NCI-H82 (cell line): ENCODE measurements at regions not wholly inside any gene's neighbourhood (a gene's known extent, or its start where the extent isn't known, plus 50 kb on each side); places are given as distances from the start of the nearest gene placed in this dataset.
"Not testable (repeated sequence)": the region's sequence is repeated elsewhere in the genome, so short reads cannot be mapped to it uniquely, and the experiment has no call there.

Experiments
- DNase-seq: peaks from one replicate; lab custom pipeline; 2025; lab: John Stamatoyannopoulos, UW

DNA sequence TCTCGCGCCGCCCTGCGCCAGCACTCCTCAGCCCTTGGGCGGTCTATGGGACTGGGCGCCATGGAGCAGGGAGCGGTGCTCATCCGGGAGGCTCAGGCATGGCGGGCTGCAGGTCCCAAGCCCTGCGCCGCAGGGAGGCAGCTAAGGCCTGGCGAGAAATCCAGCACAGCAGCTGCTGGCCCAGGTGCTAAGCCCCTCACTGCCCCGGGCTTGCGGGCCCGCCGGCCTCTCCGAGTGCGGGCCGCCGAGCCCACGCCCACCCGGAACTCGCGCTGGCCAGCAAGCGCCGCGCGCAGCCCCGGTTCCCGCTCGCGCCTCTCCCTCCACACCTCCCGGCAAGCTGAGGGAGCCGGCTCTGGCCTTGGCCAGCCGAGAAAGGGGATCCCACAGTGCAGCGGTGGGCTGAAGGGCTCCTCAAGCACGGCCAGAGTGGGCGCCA, 1517.2 kb downstream of the GRIK2 start:
- DNase-seq: not testable (repeated sequence)

DNA sequence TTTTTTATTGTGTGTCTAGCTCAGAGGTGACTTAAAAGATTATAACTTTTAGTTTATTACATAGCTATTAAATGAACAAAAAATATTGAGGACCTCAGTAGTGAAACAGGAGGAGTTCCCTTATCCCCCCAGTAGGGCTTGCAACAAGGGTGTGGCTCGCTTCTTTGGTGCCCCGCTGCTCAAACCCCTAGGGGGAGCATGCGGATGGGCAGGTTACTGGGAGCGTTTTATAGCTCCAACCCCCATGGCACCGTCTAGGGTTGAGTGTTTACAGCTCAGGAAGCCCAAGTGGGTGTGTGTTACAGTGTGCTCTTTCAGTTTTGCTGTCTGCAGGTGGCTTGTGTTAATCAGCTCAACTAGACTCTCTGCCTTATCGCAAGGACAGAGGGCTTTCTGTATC, 1513.7 kb downstream of the GRIK2 start:
- DNase-seq: peak; percentile 2

DNA sequence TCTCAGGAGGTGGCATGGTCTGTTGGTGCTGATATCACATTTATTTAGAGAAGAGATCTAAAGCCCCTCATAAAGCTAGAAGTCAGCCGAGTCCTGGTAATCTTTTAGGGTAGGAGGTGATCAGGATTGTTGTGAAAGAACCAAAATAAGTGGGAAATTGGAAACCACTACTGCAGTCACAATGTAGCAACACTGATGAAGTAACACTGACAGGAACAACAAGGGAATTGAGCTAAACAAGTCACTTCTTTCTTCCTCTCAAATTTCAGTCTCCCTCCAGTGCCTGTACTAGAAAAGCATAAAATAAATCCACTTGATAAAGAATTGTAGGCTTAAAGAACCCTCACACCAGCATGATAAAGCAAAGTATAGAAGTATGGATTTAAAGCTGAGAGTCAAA, 1509.0 kb downstream of the GRIK2 start:
- no peak for DNase-seq

DNA sequence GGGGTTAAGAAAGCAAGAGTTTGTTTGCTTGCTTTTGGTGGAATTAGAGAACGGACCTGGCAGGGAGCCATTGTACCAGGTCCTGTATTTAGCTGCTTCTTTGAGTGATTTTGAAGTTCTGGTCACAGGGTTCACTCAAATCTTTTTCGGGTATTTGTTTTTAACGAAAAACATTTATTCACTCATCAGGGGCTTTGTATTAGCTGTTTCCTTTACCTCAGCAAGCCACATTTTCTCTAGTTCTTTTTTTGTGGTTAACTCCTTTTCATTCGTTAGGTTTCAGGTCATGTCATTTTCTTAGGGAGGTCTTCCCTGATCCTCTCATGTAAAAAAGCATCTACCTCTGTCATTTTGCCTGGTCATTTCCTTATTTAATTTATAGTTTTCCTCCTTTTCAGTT, 1502.2 kb downstream of the GRIK2 start:
- no peak for DNase-seq

DNA sequence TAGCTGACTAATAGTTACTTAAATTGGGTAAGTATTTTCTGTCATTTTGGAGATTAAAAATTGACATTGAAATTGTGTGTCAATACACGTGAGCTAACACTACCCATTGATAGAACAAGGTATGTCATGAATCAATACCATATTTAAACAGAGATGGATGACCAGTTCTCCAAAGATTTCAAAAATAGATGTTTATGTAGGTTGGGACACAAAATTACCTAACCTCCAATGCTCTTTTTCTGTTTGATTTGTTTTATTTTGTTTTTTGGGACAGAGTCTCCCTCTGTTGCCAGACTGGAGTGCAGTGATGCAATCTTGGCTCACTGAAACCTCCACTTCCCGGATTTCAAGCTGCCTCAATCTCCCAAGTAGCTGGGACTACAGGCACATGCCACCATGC, 1491.7 kb downstream of the GRIK2 start:
- DNase-seq: no peak

DNA sequence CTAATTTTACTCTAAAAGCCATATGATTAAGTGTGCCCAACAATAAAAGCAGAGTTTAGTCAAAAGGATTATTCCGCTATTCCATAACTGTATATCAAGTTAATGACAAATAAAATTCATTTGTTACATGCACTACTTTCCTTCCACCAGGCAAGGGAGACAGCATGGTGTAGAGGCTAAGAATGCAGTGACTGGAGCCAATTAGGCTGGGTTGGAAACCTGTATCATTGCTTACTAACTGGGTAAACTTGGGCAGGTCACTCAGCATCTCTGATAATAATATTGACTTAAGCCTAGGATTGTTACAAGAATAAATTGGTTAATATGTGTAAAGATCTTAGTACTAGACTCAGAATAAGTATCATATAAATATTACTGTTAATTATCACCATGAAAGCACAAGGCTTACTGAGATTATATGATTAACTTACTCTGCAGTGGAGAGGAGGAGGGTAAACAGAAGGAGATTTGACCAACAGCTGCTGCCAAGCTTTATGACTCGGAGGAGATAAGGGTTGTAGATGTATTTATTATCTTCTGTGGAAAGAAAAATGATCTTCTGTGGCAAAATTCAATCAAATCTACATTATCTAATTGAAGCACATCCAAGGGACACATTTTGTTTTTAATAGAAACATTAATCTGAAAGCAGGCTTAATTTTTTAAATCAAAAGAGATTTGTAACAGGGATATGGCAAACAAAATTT, 1459.9 kb downstream of the GRIK2 start:
- DNase-seq: peak; percentile 95

DNA sequence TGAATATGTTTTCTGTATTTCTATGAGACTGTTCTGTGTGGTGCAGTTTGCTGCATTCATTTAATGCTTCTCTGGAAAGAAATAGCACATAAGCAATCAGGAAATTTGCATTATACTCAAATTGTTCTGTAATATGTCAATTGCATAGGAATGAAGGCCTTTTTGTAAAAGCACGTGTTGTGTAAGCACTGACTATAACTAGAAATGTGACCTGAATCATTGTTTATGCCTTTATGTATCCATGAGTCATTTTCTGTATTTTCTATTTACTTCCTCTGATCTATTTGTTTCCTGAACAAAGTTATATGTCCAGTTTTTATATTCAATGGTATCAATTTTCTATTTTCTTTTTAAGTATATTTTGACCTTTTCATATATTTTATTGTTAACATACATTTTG, 1455.3 kb downstream of the GRIK2 start:
- no peak for DNase-seq

DNA sequence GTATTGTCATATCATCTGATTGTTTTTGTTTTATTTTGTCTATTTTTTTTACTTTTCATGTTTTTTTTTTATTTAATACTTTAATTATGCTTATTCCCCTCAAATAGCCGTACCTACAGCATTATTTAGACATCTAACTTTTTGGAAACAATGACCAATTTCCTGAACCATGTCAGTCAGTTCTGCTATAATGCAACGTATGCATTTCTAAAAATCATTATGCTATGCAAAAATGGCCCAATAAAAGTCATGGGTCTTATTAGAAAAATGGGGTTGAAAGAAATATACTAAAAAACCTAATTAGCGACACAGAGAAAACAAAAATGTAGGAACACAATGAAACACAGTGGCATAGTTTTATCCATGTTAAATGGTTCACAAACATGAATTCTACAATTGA, 1454.7 kb downstream of the GRIK2 start:
- no peak for DNase-seq

DNA sequence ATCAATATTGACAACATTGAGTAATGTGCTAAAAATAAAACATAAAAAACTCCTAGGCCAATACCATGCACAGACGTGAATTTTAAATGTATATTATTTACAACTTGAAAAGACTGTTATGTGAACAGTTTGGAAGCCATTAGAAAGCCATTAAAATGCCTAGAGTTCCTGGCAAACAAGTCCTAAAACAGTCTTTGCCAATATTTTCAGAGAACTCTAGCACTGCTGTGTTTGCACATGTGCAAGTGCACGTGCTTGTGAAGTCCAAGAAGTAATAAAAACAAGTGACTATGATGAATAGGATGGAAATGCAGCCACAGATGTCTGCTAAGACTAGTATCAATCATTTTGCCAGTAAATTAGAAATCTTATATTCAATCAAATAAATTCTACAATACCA, 1447.6 kb downstream of the GRIK2 start:
- no peak for DNase-seq

DNA sequence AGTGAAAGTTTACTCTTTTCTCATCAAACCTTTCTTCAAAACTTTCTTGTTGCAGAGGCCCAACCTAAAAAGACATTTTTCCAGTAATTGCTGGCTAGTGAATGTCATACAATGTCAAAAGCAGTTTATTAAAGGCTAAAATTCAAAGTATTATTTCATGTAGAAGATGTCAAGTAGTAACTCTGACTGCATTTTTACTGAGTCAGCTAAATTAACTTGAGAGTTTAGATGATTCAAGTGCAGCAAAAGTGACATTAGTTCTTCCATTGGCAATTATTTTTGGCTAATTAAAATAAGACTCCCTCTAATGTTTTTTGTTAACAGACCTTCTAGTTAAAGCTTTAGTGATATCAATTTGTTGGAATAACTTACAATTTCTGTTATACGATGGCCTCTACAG, 1438.5 kb downstream of the GRIK2 start:
- DNase-seq: no peak

DNA sequence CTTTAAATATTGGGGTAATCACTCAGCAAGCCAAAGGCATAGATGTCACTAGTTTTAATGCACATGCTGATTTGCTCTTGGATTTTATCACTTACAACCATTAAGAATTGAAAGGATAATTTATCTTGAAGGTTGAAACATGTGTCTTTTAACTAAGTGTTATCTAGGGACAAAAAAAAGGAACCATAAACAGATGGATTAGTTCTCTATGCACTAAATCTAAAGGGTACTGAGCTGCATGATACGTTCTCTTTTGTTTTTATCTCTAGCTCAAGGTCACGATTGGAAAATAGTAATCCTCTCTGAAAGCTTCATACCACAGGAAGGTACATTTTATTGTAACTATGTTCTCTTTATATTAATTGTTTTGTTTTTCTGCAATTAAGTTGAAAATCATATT, 1426.6 kb downstream of the GRIK2 start:
- DNase-seq: no peak

DNA sequence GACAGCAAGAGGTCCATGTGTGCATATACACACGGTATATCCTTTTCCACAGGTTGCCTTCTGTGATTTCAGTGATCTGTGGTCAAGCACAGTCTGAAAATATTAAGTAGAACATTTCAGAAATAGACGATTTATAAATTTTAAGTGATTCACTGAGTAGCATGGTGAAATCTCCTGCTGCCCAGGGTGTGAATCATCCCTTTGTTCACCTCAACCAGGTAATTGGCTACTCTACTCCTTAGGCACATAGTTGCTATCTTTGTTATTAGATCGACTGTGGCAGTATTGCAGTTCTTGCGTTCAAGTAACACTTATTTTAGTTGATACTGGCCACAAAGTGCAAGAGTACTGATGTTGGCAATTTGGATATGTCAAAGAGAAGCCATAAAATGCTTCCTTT, 1421.7 kb downstream of the GRIK2 start:
- no peak for DNase-seq

DNA sequence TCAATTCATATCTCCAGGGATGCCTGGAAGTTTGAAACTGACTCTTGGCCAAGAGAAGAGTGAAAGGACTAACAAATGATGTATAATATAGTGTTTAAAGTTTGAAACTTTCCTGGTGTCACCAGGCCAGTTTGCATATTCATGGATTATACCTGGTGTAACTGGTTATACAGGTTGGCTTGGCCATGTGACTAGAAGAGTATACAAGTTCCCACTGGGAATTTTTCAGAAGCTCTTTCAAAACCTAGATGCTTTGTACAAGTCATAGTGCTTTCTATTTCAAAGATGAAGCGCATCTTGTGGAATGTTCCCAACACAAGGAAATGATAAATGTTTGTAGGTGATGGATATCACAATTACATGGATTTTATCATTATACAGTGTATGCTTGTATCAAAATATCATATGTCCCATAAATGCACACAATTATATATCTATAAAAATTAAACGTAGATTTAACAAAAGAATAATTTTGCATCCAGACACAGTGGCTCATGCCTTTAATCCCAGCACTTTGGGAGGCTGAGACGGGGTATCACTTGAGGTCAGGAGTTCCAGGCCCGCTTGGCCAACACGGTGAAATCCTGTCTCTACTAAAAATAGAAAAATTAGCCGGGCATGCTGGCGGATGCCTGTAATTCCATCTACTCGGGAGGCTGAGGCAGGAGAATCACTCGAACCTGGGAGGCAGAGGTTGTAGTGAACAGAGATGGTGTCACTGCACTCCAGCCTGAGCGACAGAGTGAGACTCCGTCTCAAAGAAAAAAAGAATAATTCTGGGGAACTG, 1420.2 kb downstream of the GRIK2 start:
- no peak for DNase-seq

DNA sequence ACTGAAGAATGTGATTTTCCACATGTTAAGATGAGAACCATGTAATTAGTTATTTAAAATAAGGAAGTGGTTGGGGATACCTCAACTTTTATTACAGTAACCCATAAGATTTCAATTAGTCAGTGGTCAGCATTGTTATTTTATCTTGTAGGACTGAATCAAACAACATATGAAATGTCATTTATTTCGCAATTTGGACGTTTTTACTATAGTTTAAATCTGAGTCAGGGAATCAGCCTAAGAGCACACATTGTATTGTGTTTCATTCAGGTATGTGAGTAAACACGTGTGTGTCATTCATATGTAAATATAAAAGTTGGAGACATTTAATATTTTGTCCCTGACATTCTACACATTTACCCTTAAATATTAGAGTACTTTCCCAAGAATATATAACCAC, 1418.7 kb downstream of the GRIK2 start:
- no peak for DNase-seq

DNA sequence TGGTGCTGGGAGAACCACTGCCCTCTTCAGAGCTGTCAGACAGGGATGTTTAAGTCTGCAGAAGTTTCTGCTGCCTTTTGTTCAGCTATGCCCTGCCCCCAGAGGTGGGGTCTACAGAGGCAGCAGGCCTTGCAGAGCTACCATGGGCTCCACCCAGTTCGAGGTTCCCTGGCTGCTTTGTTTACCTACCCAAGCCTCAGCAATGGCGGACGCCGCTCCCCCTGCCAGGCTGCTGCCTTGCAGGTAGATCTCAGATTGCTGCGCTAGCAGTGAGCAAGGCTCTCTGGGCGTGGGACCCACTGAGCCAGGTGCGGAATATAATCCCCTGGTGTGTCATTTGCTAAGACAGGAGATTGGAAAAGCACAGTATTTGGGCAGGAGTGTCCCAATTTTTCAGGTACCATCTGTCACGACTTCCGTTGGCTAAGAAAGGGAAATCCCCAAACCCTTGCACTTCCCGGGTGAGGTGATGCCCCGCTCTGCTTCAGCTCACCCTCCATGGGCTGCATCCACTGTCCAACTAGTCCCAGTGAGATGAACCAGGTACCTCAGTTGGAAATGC, 1415.5 kb downstream of the GRIK2 start:
- not testable (repeated sequence) for DNase-seq

DNA sequence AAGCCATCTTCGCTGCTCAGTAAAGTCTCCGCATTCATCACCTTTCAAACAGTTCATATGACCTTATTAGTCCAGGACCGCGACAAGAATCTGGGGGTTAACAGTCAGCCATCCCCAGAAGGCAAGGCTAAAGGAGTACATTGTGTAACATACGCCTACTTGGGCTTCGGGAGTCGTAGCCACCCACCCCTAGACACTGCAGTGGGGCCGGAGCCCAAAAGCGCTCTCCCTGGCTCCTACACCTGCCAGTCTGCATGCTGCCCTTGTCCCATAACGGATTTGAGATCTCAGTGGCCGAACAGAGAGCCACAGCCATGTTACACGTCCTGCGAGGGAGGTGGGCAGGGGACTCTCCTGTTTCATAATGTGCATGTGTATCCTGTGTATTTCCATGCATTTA, 1405.5 kb downstream of the GRIK2 start:
- DNase-seq: no peak

DNA sequence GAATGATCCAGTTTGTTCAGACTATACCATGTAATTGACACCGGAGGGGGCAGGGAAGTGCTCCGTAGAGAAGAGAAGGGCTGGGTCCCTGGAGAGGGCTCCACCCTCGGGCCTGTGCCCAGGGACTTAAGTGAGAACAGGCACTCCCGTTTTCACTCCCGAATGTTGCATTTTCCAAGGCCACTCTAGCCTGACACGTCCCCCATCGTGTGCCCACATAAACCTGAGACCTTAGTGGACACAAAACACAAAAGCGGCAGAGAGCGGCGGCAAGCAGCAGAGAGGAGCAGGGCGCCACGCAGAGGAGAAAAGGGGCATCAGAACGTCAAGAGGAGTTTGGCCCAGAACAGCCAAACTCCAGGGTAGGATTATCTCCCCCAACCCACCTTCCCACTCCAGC, 1405.1 kb downstream of the GRIK2 start:
- no peak for DNase-seq

DNA sequence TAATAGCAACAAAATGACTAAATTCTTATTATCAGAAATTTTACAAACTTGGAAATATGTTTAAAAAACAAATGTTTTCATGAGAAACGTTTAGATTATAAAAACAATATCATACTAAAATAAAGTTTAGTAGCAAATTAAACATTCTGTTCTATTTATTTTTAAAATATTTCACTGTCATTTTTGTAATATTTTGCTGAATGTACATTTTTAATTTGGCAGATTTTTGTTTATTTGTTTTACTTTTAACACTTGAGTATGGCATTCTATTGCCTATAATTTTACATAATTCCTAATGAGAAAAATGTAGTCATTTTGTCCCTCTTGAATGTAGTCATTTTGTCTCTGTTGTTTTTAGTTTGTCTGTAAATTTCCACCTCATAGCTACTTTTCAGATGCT, 1400.2 kb downstream of the GRIK2 start:
- no peak for DNase-seq

DNA sequence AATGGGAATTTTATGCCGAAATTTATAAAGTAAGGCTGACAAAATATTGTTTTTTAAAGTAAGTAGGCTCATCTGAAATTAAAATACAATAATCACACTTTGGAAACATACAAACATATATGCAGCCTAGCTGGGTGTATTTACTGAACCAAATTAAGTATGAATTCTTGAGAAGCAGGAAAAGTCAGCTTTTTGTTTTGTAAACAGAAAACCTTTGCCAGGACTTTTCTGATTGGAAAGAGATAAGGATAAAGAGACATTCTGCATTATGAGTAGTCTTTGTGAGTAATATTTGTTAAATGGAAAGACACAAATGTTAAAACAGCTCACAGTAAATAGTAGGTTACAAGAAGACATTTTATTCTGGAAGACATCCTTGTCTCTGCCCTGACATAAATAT, 1380.8 kb downstream of the GRIK2 start:
- no peak for DNase-seq

DNA sequence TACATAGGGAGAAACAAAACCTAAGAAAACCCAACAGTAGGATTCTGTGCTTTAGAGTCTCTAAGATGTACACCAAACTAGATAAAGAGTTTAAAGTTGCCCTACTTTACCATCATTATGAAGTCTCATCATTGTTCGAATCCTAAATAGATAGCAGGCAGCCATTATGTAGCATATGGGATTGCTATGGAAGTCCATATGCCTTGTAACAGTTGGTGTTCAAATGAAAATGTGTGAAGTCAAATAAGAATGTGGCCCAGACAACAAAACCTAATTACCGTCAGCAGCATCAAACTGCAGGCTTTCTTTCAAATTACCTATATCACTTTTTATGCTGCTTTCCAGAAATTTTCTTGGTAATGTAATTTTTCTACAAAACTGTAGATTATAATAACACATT, 1380.1 kb downstream of the GRIK2 start:
- DNase-seq: no peak

DNA sequence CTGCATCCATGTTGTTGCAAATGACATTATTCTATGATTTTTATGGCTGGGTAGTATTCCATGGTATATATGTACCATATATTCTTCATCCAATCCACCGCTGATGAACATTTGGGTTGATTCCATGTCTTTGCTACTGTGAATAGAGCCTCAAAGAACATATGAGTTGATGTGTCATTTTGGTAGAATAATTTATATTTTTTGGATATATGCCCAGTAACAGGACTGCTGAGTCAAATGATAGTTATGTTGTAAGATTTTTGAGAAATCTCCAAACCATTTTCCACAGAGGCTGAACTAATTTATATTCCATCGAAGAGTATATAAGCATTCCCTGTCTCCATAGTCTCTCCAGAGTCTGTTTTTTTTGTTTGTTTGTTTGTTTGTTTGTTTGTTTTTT, 1373.5 kb downstream of the GRIK2 start:
- no peak for DNase-seq

DNA sequence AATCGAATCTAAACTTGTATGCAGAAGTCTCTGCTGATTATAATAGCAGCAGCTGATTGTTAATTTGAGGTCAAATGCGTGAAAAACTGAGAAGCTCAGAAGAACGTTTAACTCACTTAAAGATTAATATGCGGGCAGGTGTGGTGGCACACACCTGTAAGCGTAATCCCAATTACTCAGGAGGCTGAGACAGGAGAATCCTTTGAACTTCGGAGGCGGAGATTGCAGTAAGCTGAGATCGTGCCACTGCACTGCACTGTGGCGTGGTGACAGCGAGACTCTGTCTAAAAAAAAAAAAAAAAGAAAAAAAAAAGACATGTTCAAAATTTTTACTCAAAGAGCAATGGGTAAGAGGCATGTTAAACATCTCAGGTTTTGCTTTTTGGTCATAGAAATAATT, 1370.8 kb downstream of the GRIK2 start:
- DNase-seq: no peak

DNA sequence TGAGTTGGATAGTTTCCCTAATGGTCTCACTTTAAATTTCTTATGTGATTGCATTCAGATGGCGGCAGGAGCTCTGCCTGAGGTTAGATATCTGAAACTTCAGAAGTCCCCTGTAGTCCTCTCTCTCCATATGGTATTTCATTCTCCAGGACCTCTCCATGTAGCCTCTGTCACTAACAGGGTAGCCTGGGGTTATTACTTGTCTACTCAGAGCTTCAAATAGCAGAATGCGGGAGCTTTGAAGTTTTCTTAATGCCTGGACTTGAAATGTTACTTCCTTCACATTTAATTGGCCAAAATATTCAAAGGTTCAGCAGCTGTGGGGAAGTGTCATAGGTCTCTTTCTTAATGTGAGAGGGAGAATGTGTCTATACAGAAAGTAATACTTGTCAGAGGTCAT, 1370.4 kb downstream of the GRIK2 start:
- DNase-seq: no peak
